CD4-positive, alpha-beta T cell treated with Interleukin-21 for 1 hour (primary cell): ENCODE measurements at regions not wholly inside any gene's neighbourhood (a gene's known extent, or its start where the extent isn't known, plus 50 kb on each side); places are given as distances from the start of the nearest gene placed in this dataset.

Experiments used
- DNase-seq: peaks from one replicate; pipeline ENCODE4 v3.0.0-alpha.2; 2020

GRCh38 chr7:31456646-31457368 is 57.1 kb upstream of the ITPRID1 start:
- DNase-seq, result no peak

- no peak for DNase-seq
Observed at GRCh38 chr7:31457551-31457950, 56.3 kb upstream of the ITPRID1 start.

- DNase-seq, result no peak
Observed at GRCh38 chr7:31458203-31458602, 55.7 kb upstream of the ITPRID1 start.

- no peak for DNase-seq
Observed at GRCh38 chr7:31462636-31463035, 51.3 kb upstream of the ITPRID1 start.
